WTC11 (cell line): ENCODE measurements at regions not wholly inside any gene's neighbourhood (a gene's known extent, or its start where the extent isn't known, plus 50 kb on each side); places are given as distances from the start of the nearest gene placed in this dataset.

Experiments
- ETV6 ChIP-seq: sonication (generic); formaldehyde crosslinking; IDR thresholded peaks from 2 replicates; pipeline ENCODE4 v1.8.1; 2022; ENCODE audit warnings: mild to moderate bottlenecking, missing genetic modification reagents
- JUN ChIP-seq: sonication (generic); formaldehyde crosslinking; IDR thresholded peaks from 2 replicates; pipeline ENCODE4 v1.8.0; 2023; ENCODE audit warnings: mild to moderate bottlenecking, missing genetic modification reagents
- NR3C1 ChIP-seq: sonication (generic); formaldehyde crosslinking; conservative IDR thresholded peaks from 2 replicates; pipeline ENCODE4 v1.8.1; 2023; ENCODE audit warnings: low read depth, mild to moderate bottlenecking, missing genetic modification reagents
- SOX15 ChIP-seq: fragments of 250-450 bp; sonication (Bioruptor Pico); IDR thresholded peaks from 2 replicates; pipeline ENCODE4 v1.9.0; 2021; ENCODE audit warnings: mild to moderate bottlenecking
- ZNF138 ChIP-seq: sonication (generic); formaldehyde crosslinking; conservative IDR thresholded peaks from 2 replicates; pipeline ENCODE4 v1.8.1; 2022; ENCODE audit warnings: mild to moderate bottlenecking, moderate library complexity, missing genetic modification reagents
- TF ChIP-seq, protein P1 (sequence below): sonication (generic); formaldehyde crosslinking; conservative IDR thresholded peaks from 2 replicates; pipeline ENCODE4 v1.8.1; 2022; ENCODE audit warnings: mild to moderate bottlenecking, missing genetic modification reagents
- TF ChIP-seq, protein P2 (sequence below): fragments of 200-600 bp; IDR thresholded peaks from 2 replicates; pipeline ENCODE4 v1.8.0; 2022; ENCODE audit warnings: antibody characterized with exemption
- TF ChIP-seq, protein P3 (sequence below): sonication (generic); formaldehyde crosslinking; IDR thresholded peaks from 2 replicates; pipeline ENCODE4 v1.8.0; 2022; ENCODE audit warnings: mild to moderate bottlenecking, missing genetic modification reagents

DNA sequence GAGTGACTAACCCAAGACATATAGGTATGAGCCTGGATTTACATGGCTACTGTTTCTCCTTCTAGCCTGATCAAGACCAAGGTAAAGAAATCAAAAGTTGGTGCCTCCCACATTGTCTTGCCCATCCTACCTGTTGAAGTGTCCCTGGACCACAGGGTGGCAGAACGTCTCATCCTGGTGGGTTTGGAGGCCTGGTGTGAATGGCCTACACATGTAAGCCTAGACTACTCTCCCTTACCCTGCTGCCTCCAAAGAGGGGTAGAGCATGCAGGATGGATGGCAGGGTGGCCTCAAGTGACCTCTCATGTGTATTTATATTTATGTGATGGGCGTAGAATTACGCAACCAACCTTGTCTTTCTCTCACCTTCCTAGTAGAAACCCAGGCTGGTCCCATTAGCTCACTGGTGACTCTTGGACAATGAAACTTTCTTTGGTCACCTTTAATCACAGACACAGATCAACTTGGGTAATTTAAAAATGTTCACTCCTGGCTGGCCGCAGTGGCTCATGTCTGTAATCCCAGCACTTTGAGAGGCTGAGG, 73.3 kb upstream of the SOD3 start:
- no peak for TF ChIP-seq ZNF138 (CRISPR knock-in tag)
- TF ChIP-seq, protein P1, sequence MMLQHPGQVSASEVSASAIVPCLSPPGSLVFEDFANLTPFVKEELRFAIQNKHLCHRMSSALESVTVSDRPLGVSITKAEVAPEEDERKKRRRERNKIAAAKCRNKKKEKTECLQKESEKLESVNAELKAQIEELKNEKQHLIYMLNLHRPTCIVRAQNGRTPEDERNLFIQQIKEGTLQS (CRISPR knock-in tag) = no peak
- no peak for TF ChIP-seq ETV6 (CRISPR knock-in tag)
- TF ChIP-seq JUN (CRISPR knock-in tag) = no peak
- TF ChIP-seq, protein P2, sequence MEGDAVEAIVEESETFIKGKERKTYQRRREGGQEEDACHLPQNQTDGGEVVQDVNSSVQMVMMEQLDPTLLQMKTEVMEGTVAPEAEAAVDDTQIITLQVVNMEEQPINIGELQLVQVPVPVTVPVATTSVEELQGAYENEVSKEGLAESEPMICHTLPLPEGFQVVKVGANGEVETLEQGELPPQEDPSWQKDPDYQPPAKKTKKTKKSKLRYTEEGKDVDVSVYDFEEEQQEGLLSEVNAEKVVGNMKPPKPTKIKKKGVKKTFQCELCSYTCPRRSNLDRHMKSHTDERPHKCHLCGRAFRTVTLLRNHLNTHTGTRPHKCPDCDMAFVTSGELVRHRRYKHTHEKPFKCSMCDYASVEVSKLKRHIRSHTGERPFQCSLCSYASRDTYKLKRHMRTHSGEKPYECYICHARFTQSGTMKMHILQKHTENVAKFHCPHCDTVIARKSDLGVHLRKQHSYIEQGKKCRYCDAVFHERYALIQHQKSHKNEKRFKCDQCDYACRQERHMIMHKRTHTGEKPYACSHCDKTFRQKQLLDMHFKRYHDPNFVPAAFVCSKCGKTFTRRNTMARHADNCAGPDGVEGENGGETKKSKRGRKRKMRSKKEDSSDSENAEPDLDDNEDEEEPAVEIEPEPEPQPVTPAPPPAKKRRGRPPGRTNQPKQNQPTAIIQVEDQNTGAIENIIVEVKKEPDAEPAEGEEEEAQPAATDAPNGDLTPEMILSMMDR = no peak
- TF ChIP-seq SOX15 (CRISPR knock-in tag) = no peak
- TF ChIP-seq, protein P3, sequence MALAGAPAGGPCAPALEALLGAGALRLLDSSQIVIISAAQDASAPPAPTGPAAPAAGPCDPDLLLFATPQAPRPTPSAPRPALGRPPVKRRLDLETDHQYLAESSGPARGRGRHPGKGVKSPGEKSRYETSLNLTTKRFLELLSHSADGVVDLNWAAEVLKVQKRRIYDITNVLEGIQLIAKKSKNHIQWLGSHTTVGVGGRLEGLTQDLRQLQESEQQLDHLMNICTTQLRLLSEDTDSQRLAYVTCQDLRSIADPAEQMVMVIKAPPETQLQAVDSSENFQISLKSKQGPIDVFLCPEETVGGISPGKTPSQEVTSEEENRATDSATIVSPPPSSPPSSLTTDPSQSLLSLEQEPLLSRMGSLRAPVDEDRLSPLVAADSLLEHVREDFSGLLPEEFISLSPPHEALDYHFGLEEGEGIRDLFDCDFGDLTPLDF (CRISPR knock-in tag) = no peak
- no peak for TF ChIP-seq NR3C1 (CRISPR knock-in tag)
